IMR-90 (cell line): ENCODE measurements at regions not wholly inside any gene's neighbourhood (a gene's known extent, or its start where the extent isn't known, plus 50 kb on each side); places are given as distances from the start of the nearest gene placed in this dataset.

Experiments
- BHLHE40 ChIP-seq: fragments of 150-350 bp; IDR thresholded peaks from 2 replicates; pipeline ENCODE4 v1.6.1; 2016; ENCODE audit warnings: mild to moderate bottlenecking, low read depth, low read length
- CTCF ChIP-seq: conservative IDR thresholded peaks from 2 replicates; pipeline ENCODE4 v1.5.1; 2012; ENCODE audit warnings: mild to moderate bottlenecking, low read depth, low read length, improper control_type of control experiment
- MAFK ChIP-seq: IDR thresholded peaks from 2 replicates; pipeline ENCODE4 v1.6.1; 2012; ENCODE audit warnings: low read depth, low read length, improper control_type of control experiment
- POLR2A ChIP-seq: IDR thresholded peaks from 2 replicates; pipeline ENCODE4 v1.6.1; 2012; ENCODE audit warnings: mild to moderate bottlenecking, low read depth, low read length
- SMC3 ChIP-seq: fragments of 150-350 bp; IDR thresholded peaks from 2 replicates; pipeline ENCODE4 v1.6.1; 2016; ENCODE audit warnings: low read depth, mild to moderate bottlenecking, antibody characterized with exemption, low read length, moderate library complexity
- TF ChIP-seq, protein P1 (sequence below): fragments of 150-350 bp; IDR thresholded peaks from 2 replicates; pipeline ENCODE4 v1.6.1; 2016; ENCODE audit warnings: low read depth, mild to moderate bottlenecking, low read length, moderate library complexity, borderline replicate concordance

GRCh38 chr13:107927557-107927956 lies 287.8 kb downstream of the LIG4 start:
- TF ChIP-seq, protein P1, sequence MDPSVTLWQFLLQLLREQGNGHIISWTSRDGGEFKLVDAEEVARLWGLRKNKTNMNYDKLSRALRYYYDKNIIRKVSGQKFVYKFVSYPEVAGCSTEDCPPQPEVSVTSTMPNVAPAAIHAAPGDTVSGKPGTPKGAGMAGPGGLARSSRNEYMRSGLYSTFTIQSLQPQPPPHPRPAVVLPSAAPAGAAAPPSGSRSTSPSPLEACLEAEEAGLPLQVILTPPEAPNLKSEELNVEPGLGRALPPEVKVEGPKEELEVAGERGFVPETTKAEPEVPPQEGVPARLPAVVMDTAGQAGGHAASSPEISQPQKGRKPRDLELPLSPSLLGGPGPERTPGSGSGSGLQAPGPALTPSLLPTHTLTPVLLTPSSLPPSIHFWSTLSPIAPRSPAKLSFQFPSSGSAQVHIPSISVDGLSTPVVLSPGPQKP, result no peak
- TF ChIP-seq CTCF (no peak), SMC3 (no peak), BHLHE40 (no peak), POLR2A (no peak), MAFK (no peak)
